SU-DHL-6 (cell line): ENCODE measurements at regions not wholly inside any gene's neighbourhood (a gene's known extent, or its start where the extent isn't known, plus 50 kb on each side); places are given as distances from the start of the nearest gene placed in this dataset.

Source experiments
- H2AFZ ChIP-seq: fragments of 200-600 bp; sonication (generic); 2 replicates; pipeline ENCODE4 v1.6.1; 2014; ENCODE audit warnings: low read depth, mild to moderate bottlenecking, moderate library complexity, mixed read lengths, antibody characterized with exemption, low read length; ENCODE audit not compliant: severe bottlenecking
- H3F3A ChIP-seq: fragments of 200-600 bp; shearing (Covaris generic); 2 replicates; pipeline ENCODE4 v1.6.0; 2016; ENCODE audit warnings: antibody characterized with exemption, mild to moderate bottlenecking; ENCODE audit not compliant: insufficient read depth
- H3K27ac ChIP-seq: fragments of 200-600 bp; sonication (generic); 2 replicates; pipeline ENCODE4 v1.5.1; 2016; ENCODE audit warnings: low read depth, mild to moderate bottlenecking, low read length, moderate library complexity, mixed read lengths
- H3K27me3 ChIP-seq: fragments of 200-600 bp; sonication (generic), shearing (Covaris generic); 2 replicates; pipeline ENCODE4 v1.6.0; 2014; ENCODE audit warnings: mild to moderate bottlenecking, low read length
- H3K36me3 ChIP-seq: fragments of 200-600 bp; sonication (generic); 2 replicates; pipeline ENCODE4 v1.6.1; 2014; ENCODE audit warnings: mild to moderate bottlenecking, low read length, mixed read lengths
- H3K4me2 ChIP-seq: fragments of 300-600, 200-600 bp; shearing (Covaris generic), sonication (generic); 2 replicates; pipeline ENCODE4 v1.6.0; 2014; ENCODE audit warnings: low read length, low read depth, mild to moderate bottlenecking; ENCODE audit not compliant: poor library complexity, severe bottlenecking
- H3K4me3 ChIP-seq: fragments of 200-600 bp; sonication (generic); 2 replicates; pipeline ENCODE4 v1.5.1; 2014; ENCODE audit warnings: antibody characterized with exemption, low read length, mild to moderate bottlenecking, mixed read lengths; ENCODE audit not compliant: insufficient read depth, poor library complexity, severe bottlenecking
- H3K79me2 ChIP-seq: fragments of 200-600 bp; sonication (generic); 2 replicates; pipeline ENCODE4 v1.6.1; 2014; ENCODE audit warnings: mild to moderate bottlenecking, low read length, moderate library complexity; ENCODE audit not compliant: insufficient read depth
- H3K9ac ChIP-seq: fragments of 200-600 bp; sonication (generic); 2 replicates; pipeline ENCODE4 v1.7.0; 2014; ENCODE audit warnings: mild to moderate bottlenecking, low read length
- H3K9me2 ChIP-seq: fragments of 200-600 bp; sonication (generic); replicated peaks from 2 replicates; pipeline ENCODE4 v1.6.1; 2014; ENCODE audit warnings: low read length; ENCODE audit not compliant: insufficient read depth
- H3K9me3 ChIP-seq: fragments of 200-600 bp; sonication (generic); 2 replicates; pipeline ENCODE4 v1.6.1; 2014; ENCODE audit warnings: low read length, mixed read lengths; ENCODE audit not compliant: insufficient read depth
- H4K20me1 ChIP-seq: fragments of 200-600 bp; sonication (generic); 2 replicates; pipeline ENCODE4 v1.6.1; 2014; ENCODE audit warnings: low read depth, mild to moderate bottlenecking, antibody characterized with exemption, low read length, moderate library complexity, mixed read lengths
- EZH2phosphoT487 ChIP-seq: fragments of 200-600 bp; sonication (generic), shearing (Covaris generic); conservative IDR thresholded peaks from 2 replicates; pipeline ENCODE4 v1.6.1; 2018; ENCODE audit warnings: mild to moderate bottlenecking, antibody characterized with exemption, low read length, moderate library complexity, mixed read lengths
- TF ChIP-seq, protein P1 (sequence below): fragments of 200-600 bp; sonication (generic); IDR thresholded peaks from one replicate; pipeline ENCODE4 v1.5.1; 2017; ENCODE audit warnings: antibody characterized with exemption, mild to moderate bottlenecking, low read length, moderate library complexity; ENCODE audit not compliant: insufficient read depth, poor library complexity, severe bottlenecking

DNA sequence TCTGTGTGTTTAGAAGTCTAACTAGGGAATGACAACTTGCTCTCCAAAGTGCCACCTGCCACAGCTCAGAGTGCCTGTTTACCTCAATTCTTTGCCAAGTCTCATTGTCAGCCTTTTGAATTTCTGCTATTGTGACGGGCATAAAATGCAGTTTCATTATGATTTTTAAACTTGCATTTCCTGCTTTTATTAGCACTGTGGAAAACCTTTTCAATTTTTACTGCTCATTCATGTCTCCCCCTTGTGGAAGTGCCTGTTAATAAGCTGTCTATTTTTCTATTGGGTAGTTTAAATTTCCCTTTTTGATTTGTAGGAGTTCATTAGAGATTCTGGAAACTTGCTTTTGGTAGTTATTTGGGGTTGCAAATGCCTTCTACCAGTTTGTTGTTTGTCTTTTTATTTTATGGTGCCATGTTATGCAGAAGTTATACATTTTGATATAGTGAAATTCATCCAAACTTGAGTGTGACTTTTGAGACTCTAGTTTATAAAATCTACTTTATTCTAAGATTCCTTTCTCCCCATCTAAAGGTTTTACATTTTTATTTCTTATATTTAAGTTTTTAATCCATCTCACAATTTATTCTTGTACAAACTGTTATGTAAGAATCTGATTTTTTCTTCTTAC lies 53.9 kb upstream of the FRMD4B start:
- H3K36me3 ChIP-seq, result no peaks in the 10 kb centered on the region

DNA sequence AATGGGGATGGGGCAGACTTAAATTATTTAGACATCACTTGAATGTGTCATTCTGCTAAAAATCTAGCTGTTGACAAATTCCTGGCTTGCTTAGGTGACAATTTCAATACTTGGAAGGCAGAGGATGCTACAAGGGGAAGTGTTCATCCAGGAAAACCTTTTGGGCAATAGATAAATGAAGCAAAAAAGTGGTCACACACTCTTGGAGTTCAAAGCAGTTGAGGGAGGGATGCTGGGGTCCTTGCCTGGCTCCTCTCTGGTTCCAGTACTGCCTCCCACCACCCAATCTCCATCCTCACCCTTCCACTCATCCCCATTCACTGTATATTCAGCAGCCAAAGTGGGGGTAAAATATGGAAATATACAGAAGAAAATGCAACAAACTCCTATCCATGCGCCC lies 52.6 kb upstream of the FRMD4B start:
- Histone ChIP-seq H3K79me2 (no peaks in the 10 kb centered on the region), H3K9ac (no peak overlapping the region)
- TF ChIP-seq EZH2phosphoT487, result no peak
- TF ChIP-seq, protein P1, sequence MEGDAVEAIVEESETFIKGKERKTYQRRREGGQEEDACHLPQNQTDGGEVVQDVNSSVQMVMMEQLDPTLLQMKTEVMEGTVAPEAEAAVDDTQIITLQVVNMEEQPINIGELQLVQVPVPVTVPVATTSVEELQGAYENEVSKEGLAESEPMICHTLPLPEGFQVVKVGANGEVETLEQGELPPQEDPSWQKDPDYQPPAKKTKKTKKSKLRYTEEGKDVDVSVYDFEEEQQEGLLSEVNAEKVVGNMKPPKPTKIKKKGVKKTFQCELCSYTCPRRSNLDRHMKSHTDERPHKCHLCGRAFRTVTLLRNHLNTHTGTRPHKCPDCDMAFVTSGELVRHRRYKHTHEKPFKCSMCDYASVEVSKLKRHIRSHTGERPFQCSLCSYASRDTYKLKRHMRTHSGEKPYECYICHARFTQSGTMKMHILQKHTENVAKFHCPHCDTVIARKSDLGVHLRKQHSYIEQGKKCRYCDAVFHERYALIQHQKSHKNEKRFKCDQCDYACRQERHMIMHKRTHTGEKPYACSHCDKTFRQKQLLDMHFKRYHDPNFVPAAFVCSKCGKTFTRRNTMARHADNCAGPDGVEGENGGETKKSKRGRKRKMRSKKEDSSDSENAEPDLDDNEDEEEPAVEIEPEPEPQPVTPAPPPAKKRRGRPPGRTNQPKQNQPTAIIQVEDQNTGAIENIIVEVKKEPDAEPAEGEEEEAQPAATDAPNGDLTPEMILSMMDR, result no peak

More for the DNA sequence above, 53.9 kb upstream of the FRMD4B start:
- Histone ChIP-seq H3K4me2 (no peak overlapping the region), H3K4me3 (no peak overlapping the region), H3K9ac (no peak overlapping the region), H2AFZ (no peak overlapping the region), H3F3A (no peaks in the 10 kb centered on the region), H3K9me2 (no peaks in the 10 kb centered on the region), H4K20me1 (no peaks in the 10 kb centered on the region), H3K79me2 (no peaks in the 10 kb centered on the region), H3K27me3 (no peaks in the 10 kb centered on the region), H3K9me3 (no peaks in the 10 kb centered on the region), H3K27ac (no peak overlapping the region)
- no peak for TF ChIP-seq EZH2phosphoT487
- TF ChIP-seq, protein P1, result peak; percentile 17

DNA sequence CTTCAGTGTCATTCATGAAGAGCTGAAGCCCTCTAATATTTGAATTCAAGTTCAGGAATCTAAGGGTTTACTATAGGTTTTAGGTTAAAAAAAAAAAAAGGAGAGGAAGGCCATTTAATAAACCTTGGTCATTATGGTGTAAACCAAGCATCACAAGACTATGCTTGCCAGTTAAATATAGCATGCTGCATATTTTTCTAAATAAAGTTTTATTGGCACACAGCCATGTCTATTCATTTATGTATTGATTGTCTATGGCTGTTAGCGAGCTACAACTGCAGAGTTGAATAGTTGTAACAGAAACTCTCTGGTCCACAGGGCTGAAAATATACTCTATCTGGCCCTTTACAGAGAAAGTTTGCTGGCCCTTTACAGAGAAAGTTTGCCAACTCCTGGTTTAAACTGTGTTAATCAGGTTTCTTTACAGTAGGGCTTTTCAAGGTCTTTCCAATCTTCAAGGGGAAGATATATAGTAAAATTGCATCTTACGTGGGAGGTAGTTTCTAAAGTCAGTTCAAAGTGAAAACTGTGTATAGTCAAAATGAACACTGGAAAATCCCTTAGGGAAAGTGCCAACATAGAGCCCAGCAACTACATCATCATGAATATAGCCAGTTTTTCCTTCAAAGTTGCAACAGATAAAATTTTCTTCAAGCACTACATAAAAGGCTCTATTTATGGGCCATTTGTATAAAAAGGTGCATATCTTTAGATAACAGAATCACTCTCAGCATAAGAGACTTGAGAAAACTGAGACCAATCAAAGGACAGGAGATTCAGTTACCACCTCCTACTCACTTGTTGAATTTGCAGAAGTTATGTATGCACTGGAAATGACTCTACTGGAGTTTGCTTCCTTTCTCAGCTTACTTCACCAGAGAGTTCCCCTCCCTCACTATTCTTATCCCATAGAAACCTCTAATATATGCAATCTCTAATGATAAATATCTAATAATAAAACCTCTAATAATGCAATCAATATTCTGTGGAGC lies 49.7 kb upstream of the FRMD4B start:
- Histone ChIP-seq H3K27me3 (no peaks in the 10 kb centered on the region), H3K36me3 (no peaks in the 10 kb centered on the region), H2AFZ (no peak overlapping the region), H3K9me2 (no peaks in the 10 kb centered on the region), H3K27ac (no peak overlapping the region), H3K9me3 (no peaks in the 10 kb centered on the region), H4K20me1 (no peaks in the 10 kb centered on the region), H3F3A (no peaks in the 10 kb centered on the region), H3K4me2 (no peak overlapping the region), H3K9ac (no peak overlapping the region), H3K79me2 (no peaks in the 10 kb centered on the region), H3K4me3 (no peak overlapping the region)
- TF ChIP-seq, protein P1, result no peak
- TF ChIP-seq EZH2phosphoT487, result no peak

More for the DNA sequence above, 52.6 kb upstream of the FRMD4B start:
- Histone ChIP-seq H2AFZ (no peak overlapping the region), H4K20me1 (no peaks in the 10 kb centered on the region), H3K27ac (no peak overlapping the region), H3F3A (no peaks in the 10 kb centered on the region), H3K4me3 (no peak overlapping the region), H3K36me3 (no peaks in the 10 kb centered on the region), H3K4me2 (no peak overlapping the region), H3K9me3 (no peaks in the 10 kb centered on the region), H3K9me2 (no peaks in the 10 kb centered on the region), H3K27me3 (no peaks in the 10 kb centered on the region)
